ENCODE measurements at regions not wholly inside any gene's neighbourhood (a gene's known extent, or its start where the extent isn't known, plus 50 kb on each side); places are given as distances from the start of the nearest gene placed in this dataset.

GRCh38 chr6:92281571-92282076 lies 1137.7 kb downstream of the EPHA7 start:
- no peaks in the 10 kb centered on the region for H4K20me1 ChIP-seq (ENCODE audit: insufficient read depth)
- H2AFZ ChIP-seq (ENCODE audit: low read depth, low read length) = no peak overlapping the region

GRCh38 chr6:92275150-92275549 lies 1144.2 kb downstream of the EPHA7 start:
- Histone ChIP-seq H3K27me3 (ENCODE audit: insufficient read depth, low read depth, low read length) (no peaks in the 10 kb centered on the region), H3K9me2 (ENCODE audit: insufficient read depth, low read length) (no peaks in the 10 kb centered on the region), H3K4me3 (ENCODE audit: low read length) (no peak overlapping the region), H3K36me3 (ENCODE audit: insufficient read depth, low read length) (no peaks in the 10 kb centered on the region), H3K79me2 (replicated peaks; ENCODE audit: insufficient read depth, low read length) (no peaks in the 10 kb centered on the region), H4K20me1 (ENCODE audit: insufficient read depth) (no peaks in the 10 kb centered on the region), H3K9ac (ENCODE audit: low read length) (no peak overlapping the region), H3K9me3 (ENCODE audit: low read length) (no peaks in the 10 kb centered on the region), H3F3A (ENCODE audit: insufficient read depth, low read length, poor library complexity, severe bottlenecking) (no peaks in the 10 kb centered on the region), H3K27ac (ENCODE audit: low read length) (no peak overlapping the region), H2AFZ (ENCODE audit: low read depth, low read length) (no peak overlapping the region), H3K4me2 (ENCODE audit: low read length) (no peak overlapping the region)
- TF ChIP-seq REST (IDR thresholded peaks at IDR 0.05; ENCODE audit: borderline replicate concordance) (no peak), MXI1 (conservative IDR thresholded peaks at IDR 0.05; ENCODE audit: poor library complexity, severe bottlenecking) (no peak), SMC3 (conservative IDR thresholded peaks at IDR 0.05; ENCODE audit: poor library complexity) (no peak), EZH2 (IDR thresholded peaks at IDR 0.05; ENCODE audit: borderline replicate concordance, insufficient read depth, low read length, poor library complexity, severe bottlenecking) (no peak), POLR2AphosphoS5 (IDR thresholded peaks at IDR 0.05) (no peak), EP300 (conservative IDR thresholded peaks at IDR 0.05; ENCODE audit: poor library complexity, severe bottlenecking) (no peak), RAD21 (conservative IDR thresholded peaks at IDR 0.05) (no peak), TAF1 (IDR thresholded peaks at IDR 0.05; ENCODE audit: low read depth) (no peak)

More at GRCh38 chr6:92281571-92282076, 1137.7 kb downstream of the EPHA7 start:
- TF ChIP-seq EP300 (conservative IDR thresholded peaks at IDR 0.05; ENCODE audit: poor library complexity, severe bottlenecking) (no peak), RAD21 (conservative IDR thresholded peaks at IDR 0.05) (no peak), POLR2AphosphoS5 (IDR thresholded peaks at IDR 0.05) (no peak), SMC3 (conservative IDR thresholded peaks at IDR 0.05; ENCODE audit: poor library complexity) (no peak), MXI1 (conservative IDR thresholded peaks at IDR 0.05; ENCODE audit: poor library complexity, severe bottlenecking) (no peak), REST (IDR thresholded peaks at IDR 0.05; ENCODE audit: borderline replicate concordance) (no peak), EZH2 (IDR thresholded peaks at IDR 0.05; ENCODE audit: borderline replicate concordance, insufficient read depth, low read length, poor library complexity, severe bottlenecking) (no peak), TAF1 (IDR thresholded peaks at IDR 0.05; ENCODE audit: low read depth) (no peak), CTCF (IDR thresholded peaks at IDR 0.05; ENCODE audit: poor library complexity, severe bottlenecking) (no peak)
- no peaks in the 10 kb centered on the region for H3K9me2 ChIP-seq (ENCODE audit: insufficient read depth, low read length)
- H3K9ac ChIP-seq (ENCODE audit: low read length) = no peak overlapping the region
- no peaks in the 10 kb centered on the region for H3K27me3 ChIP-seq (ENCODE audit: insufficient read depth, low read depth, low read length)
- no peak overlapping the region for H3K27ac ChIP-seq (ENCODE audit: low read length)
- no peaks in the 10 kb centered on the region for H3K79me2 ChIP-seq (replicated peaks; ENCODE audit: insufficient read depth, low read length)
- no peaks in the 10 kb centered on the region for H3K9me3 ChIP-seq (ENCODE audit: low read length)
- H3K4me2 ChIP-seq (ENCODE audit: low read length) = no peak overlapping the region
- no peaks in the 10 kb centered on the region for H3K36me3 ChIP-seq (ENCODE audit: insufficient read depth, low read length)
- no peaks in the 10 kb centered on the region for H3F3A ChIP-seq (ENCODE audit: insufficient read depth, low read length, poor library complexity, severe bottlenecking)
- no peak overlapping the region for H3K4me3 ChIP-seq (ENCODE audit: low read length)
